IMR-90 (cell line): ENCODE measurements at regions not wholly inside any gene's neighbourhood (a gene's known extent, or its start where the extent isn't known, plus 50 kb on each side); places are given as distances from the start of the nearest gene placed in this dataset.

Experiments
- ATAC-seq: fragments of 200-7000 bp; cut with Tn5 transposase; 2 replicates; pipeline ENCODE4 v1.9.1; 2020; ENCODE audit warnings: low read depth, mild to moderate bottlenecking, moderate library complexity
- BruUV-seq: library from RNA; stranded (reverse); fragments of 400-500 nt; replicated peaks from 2 replicates; lab custom pipeline; 2021; lab: Mats Ljungman, UMichigan
- CTCF ChIA-PET: fragments of 300-600 bp; formaldehyde crosslinking; extraction: SDS; loops from one replicate; lab custom pipeline; 2021; ENCODE audit warnings: antibody characterized with exemption; lab: Yijun Ruan, JAX
- POLR2A ChIA-PET: fragments of 300-600 bp; sonication (Branson Sonifier 250); formaldehyde crosslinking; loops from one replicate; lab custom pipeline; 2022; ENCODE audit warnings: antibody characterized with exemption; ENCODE audit not compliant: unreplicated experiment; lab: Charles Lee
- DNase-seq: peaks from one replicate; pipeline ENCODE4 v3.0.0; 2013
- H2AFZ ChIP-seq: replicated peaks from 2 replicates; pipeline ENCODE3; 2013; ENCODE audit warnings: low read length, mild to moderate bottlenecking; ENCODE audit not compliant: poor library complexity
- H2AK5ac ChIP-seq: 2 replicates; pipeline ENCODE4 v1.6.1; 2013; ENCODE audit warnings: low read depth, low read length, inconsistent platforms
- H2AK9ac ChIP-seq: replicated peaks from 2 replicates; pipeline ENCODE3; 2013; ENCODE audit warnings: mild to moderate bottlenecking, low read depth, low read length, moderate library complexity; ENCODE audit not compliant: poor library complexity
- H2BK120ac ChIP-seq: 2 replicates; pipeline ENCODE4 v1.6.1; 2013; ENCODE audit warnings: low read depth, low read length, inconsistent platforms
- H2BK15ac ChIP-seq: 3 replicates; pipeline ENCODE4 v1.6.1; 2013; ENCODE audit warnings: low read depth, low read length, inconsistent platforms
- H2BK20ac ChIP-seq: 2 replicates; pipeline ENCODE4 v1.6.1; 2013; ENCODE audit warnings: low read depth, mild to moderate bottlenecking, inconsistent platforms, low read length, moderate library complexity
- H2BK5ac ChIP-seq: 2 replicates; pipeline ENCODE4 v1.6.1; 2013; ENCODE audit warnings: mild to moderate bottlenecking, low read depth, low read length, inconsistent platforms; ENCODE audit not compliant: poor library complexity, severe bottlenecking
- H3K14ac ChIP-seq: replicated peaks from 2 replicates; pipeline ENCODE4 v1.6.1; 2013; ENCODE audit warnings: low read depth, low read length, inconsistent platforms
- H3K18ac ChIP-seq: 2 replicates; pipeline ENCODE4 v1.6.1; 2013; ENCODE audit warnings: low read depth, low read length, control low read depth
- H3K23ac ChIP-seq: 2 replicates; pipeline ENCODE4 v1.6.1; 2013; ENCODE audit warnings: low read depth, low read length, inconsistent platforms
- H3K27ac ChIP-seq: 2 replicates; pipeline ENCODE4 v1.5.1; 2013; ENCODE audit warnings: mild to moderate bottlenecking, control low read depth, low read length; ENCODE audit not compliant: insufficient read depth
- H3K27me3 ChIP-seq: 2 replicates; pipeline ENCODE4 v1.6.1; 2013; ENCODE audit warnings: low read length; ENCODE audit not compliant: control insufficient read depth, insufficient read depth
- H3K36me3 ChIP-seq: 2 replicates; pipeline ENCODE4 v1.6.1; 2013; ENCODE audit warnings: low read length, mixed read lengths; ENCODE audit not compliant: control insufficient read depth, insufficient read depth
- H3K4ac ChIP-seq: 2 replicates; pipeline ENCODE4 v1.6.1; 2013; ENCODE audit warnings: low read depth, low read length, inconsistent platforms
- H3K4me1 ChIP-seq: 2 replicates; pipeline ENCODE4 v1.6.1; 2013; ENCODE audit warnings: low read length, mixed read lengths; ENCODE audit not compliant: control insufficient read depth, insufficient read depth
- H3K4me2 ChIP-seq: 2 replicates; pipeline ENCODE4 v1.6.1; 2013; ENCODE audit warnings: low read depth, mild to moderate bottlenecking, control low read depth, low read length, moderate library complexity
- H3K4me3 ChIP-seq: 2 replicates; pipeline ENCODE4 v1.5.1; 2013; ENCODE audit warnings: low read depth, mild to moderate bottlenecking, control low read depth, low read length, moderate library complexity; ENCODE audit not compliant: insufficient read depth
- H3K56ac ChIP-seq: 2 replicates; pipeline ENCODE4 v1.6.1; 2013; ENCODE audit warnings: low read length, inconsistent platforms; ENCODE audit not compliant: insufficient read depth; ENCODE audit errors: extremely low read depth
- H3K79me1 ChIP-seq, 2 experiments: 2 replicates each; pipeline ENCODE4 v1.6.1; 2013; ENCODE audit warnings: low read length in 2 of 2, inconsistent platforms in 1 of 2, low read depth in 1 of 2
- H3K9ac ChIP-seq: 2 replicates; pipeline ENCODE4 v1.6.1; 2013; ENCODE audit warnings: low read depth, low read length, control low read depth
- H3K9me1 ChIP-seq: 2 replicates; pipeline ENCODE4 v1.6.1; 2013; ENCODE audit warnings: low read length, inconsistent platforms; ENCODE audit not compliant: insufficient read depth
- H3K9me3 ChIP-seq: 2 replicates; pipeline ENCODE4 v1.6.1; 2013; ENCODE audit warnings: low read length; ENCODE audit not compliant: control insufficient read depth, insufficient read depth
- H4K20me1 ChIP-seq: 2 replicates; pipeline ENCODE4 v1.6.1; 2013; ENCODE audit warnings: low read length, inconsistent platforms; ENCODE audit not compliant: insufficient read depth
- H4K5ac ChIP-seq: 2 replicates; pipeline ENCODE4 v1.6.1; 2013; ENCODE audit warnings: mild to moderate bottlenecking, low read depth, low read length, control low read depth
- H4K8ac ChIP-seq, 2 experiments: 2 replicates each; pipeline ENCODE4 v1.6.1; 2013; ENCODE audit warnings: low read depth in 2 of 2, low read length in 2 of 2, control low read depth in 1 of 2, inconsistent platforms in 1 of 2
- H4K91ac ChIP-seq: 2 replicates; pipeline ENCODE4 v1.6.1; 2013; ENCODE audit warnings: low read depth, low read length, inconsistent platforms; ENCODE audit not compliant: insufficient read depth
- CEBPB ChIP-seq: IDR thresholded peaks from 2 replicates; pipeline ENCODE4 v1.6.1; 2012; ENCODE audit warnings: low read depth, low read length, improper control_type of control experiment
- ELK1 ChIP-seq: fragments of 150-350 bp; IDR thresholded peaks from 2 replicates; pipeline ENCODE4 v1.6.1; 2016; ENCODE audit warnings: low read depth, mild to moderate bottlenecking, low read length, moderate library complexity, borderline replicate concordance
- FOS ChIP-seq: fragments of 150-350 bp; IDR thresholded peaks from 2 replicates; pipeline ENCODE4 v1.6.1; 2016; ENCODE audit warnings: low read depth, low read length
- MAFK ChIP-seq: IDR thresholded peaks from 2 replicates; pipeline ENCODE4 v1.6.1; 2012; ENCODE audit warnings: low read depth, low read length, improper control_type of control experiment
- MAZ ChIP-seq: IDR thresholded peaks from 2 replicates; pipeline ENCODE4 v1.6.1; 2012; ENCODE audit warnings: low read depth, mild to moderate bottlenecking, low read length, improper control_type of control experiment, moderate library complexity, borderline replicate concordance
- MXI1 ChIP-seq: IDR thresholded peaks from 2 replicates; pipeline ENCODE4 v1.6.1; 2012; ENCODE audit warnings: low read depth, mild to moderate bottlenecking, low read length, moderate library complexity, borderline replicate concordance
- NFE2L2 ChIP-seq: fragments of 150-350 bp; IDR thresholded peaks from 2 replicates; pipeline ENCODE4 v1.6.1; 2016; ENCODE audit warnings: low read depth, mild to moderate bottlenecking, low read length
- POLR2A ChIP-seq: IDR thresholded peaks from 2 replicates; pipeline ENCODE4 v1.6.1; 2012; ENCODE audit warnings: mild to moderate bottlenecking, low read depth, low read length
- RCOR1 ChIP-seq: IDR thresholded peaks from 2 replicates; pipeline ENCODE4 v1.6.1; 2012; ENCODE audit warnings: mild to moderate bottlenecking, low read length, improper control_type of control experiment; ENCODE audit not compliant: insufficient replicate concordance
- dilution Hi-C: fragments of 300-500 bp; cut with HindIII; formaldehyde crosslinking; loops from one replicate; pipeline ENCODE4 v1.14.3; 2018; ENCODE audit warnings: low sequenced_read_pairs; ENCODE audit not compliant: unreplicated experiment
- in situ Hi-C: fragments of 300-500 bp; cut with MboI; formaldehyde crosslinking; loops from 3 replicates; pipeline ENCODE4 v1.14.3; 2019; ENCODE audit warnings: low sequenced_read_pairs, inconsistent platforms, mixed read lengths
- intact Hi-C: fragments of 100-400 bp; cut with micrococcal nuclease; formaldehyde crosslinking; loops from 2 replicates; pipeline ENCODE4 v1.10.0; 2022

DNA sequence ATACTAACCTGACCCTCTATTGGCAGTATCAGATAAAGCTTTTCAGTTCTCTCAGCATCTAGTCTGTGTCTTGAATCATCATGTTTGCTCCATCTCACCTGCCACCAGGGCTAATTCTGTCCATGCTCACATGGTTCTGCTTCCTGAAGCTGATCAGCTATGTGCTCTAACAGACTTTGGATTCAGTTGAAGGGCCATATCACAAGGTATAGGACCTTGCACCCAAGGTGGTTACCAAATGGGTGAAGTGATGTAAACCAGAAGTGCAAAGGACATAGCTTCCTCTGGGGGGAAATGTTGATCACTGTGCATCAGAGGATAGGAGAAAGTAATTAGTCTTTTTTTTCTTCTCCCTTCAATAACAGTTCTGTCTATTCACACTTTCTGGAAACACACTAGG lies 417.0 kb upstream of the ANO5 start:
- dilution Hi-C loops (no loop called here), intact Hi-C loops (no loop called here), in situ Hi-C loops (no loop called here)
- no peaks in the 10 kb centered on the region for H3K9me1 ChIP-seq
- H2BK20ac ChIP-seq: no peak overlapping the region
- no peak overlapping the region for H3K4me3 ChIP-seq
- H2BK15ac ChIP-seq: no peak overlapping the region
- no peak overlapping the region for H2BK5ac ChIP-seq
- no peak overlapping the region for H3K4me2 ChIP-seq
- no peak overlapping the region for H3K56ac ChIP-seq
- no TSS peak for BruUV-seq
- H4K8ac ChIP-seq: no peak overlapping the region
- H3K9me3 ChIP-seq: peaks cover 8% of the 10 kb centered on the region
- no peak overlapping the region for H2AFZ ChIP-seq
- no peak overlapping the region for H2AK5ac ChIP-seq
- no peaks in the 10 kb centered on the region for H3K4me1 ChIP-seq
- no peak for ATAC-seq
- TF ChIP-seq NFE2L2: no peak
- TF ChIP-seq RCOR1: no peak
- no peak for TF ChIP-seq MAZ
- TF ChIP-seq MXI1: no peak
- TF ChIP-seq MAFK: no peak
- no peak for TF ChIP-seq POLR2A
- no peak for TF ChIP-seq CEBPB
- TF ChIP-seq ELK1: no peak
- TF ChIP-seq FOS: no peak
- no peak overlapping the region for H4K5ac ChIP-seq
- no peak for DNase-seq
- no peak overlapping the region for H2BK120ac ChIP-seq
- no peak overlapping the region for H3K14ac ChIP-seq
- H2AK9ac ChIP-seq: no peak overlapping the region
- no peak overlapping the region for H3K18ac ChIP-seq
- H3K23ac ChIP-seq: no peak overlapping the region
- ChIA-PET CTCF (interaction anchor here (1.0 kb wide), 1 partner anchor 23 kb away, joined by 4 read pairs; no protein-coding TSS in a partner anchor), POLR2A (no interaction called here)
- no peaks in the 10 kb centered on the region for H3K36me3 ChIP-seq
- H3K79me1 ChIP-seq: no peaks in the 10 kb centered on the region
- no peaks in the 10 kb centered on the region for H3K27me3 ChIP-seq
- no peak overlapping the region for H3K9ac ChIP-seq
- no peaks in the 10 kb centered on the region for H4K20me1 ChIP-seq
- no peak overlapping the region for H3K4ac ChIP-seq
- H3K27ac ChIP-seq: no peak overlapping the region
- H4K91ac ChIP-seq: no peak overlapping the region
